OCI-LY1 (cell line): ENCODE measurements at regions not wholly inside any gene's neighbourhood (a gene's known extent, or its start where the extent isn't known, plus 50 kb on each side); places are given as distances from the start of the nearest gene placed in this dataset.
A peak's percentile ranks its signal among the peaks of the same experiment; 100 is the strongest.

Experiments
- H2AFZ ChIP-seq: fragments of 200-600 bp; sonication (generic), shearing (Covaris generic); 2 replicates; pipeline ENCODE4 v1.6.0; 2014; ENCODE audit warnings: antibody characterized with exemption, mild to moderate bottlenecking, low read length
- H3F3A ChIP-seq: fragments of 200-600 bp; sonication (generic), shearing (Covaris generic); 2 replicates; pipeline ENCODE4 v1.6.0; 2014; ENCODE audit warnings: mild to moderate bottlenecking, antibody characterized with exemption, low read length, moderate library complexity; ENCODE audit not compliant: insufficient read depth
- H3K27ac ChIP-seq: fragments of 200-600 bp; sonication (generic); 2 replicates; pipeline ENCODE4 v1.5.1; 2014; ENCODE audit warnings: low read length, mixed run types, mild to moderate bottlenecking, low read depth; ENCODE audit not compliant: poor library complexity, severe bottlenecking
- H3K27me3 ChIP-seq: fragments of 200-600 bp; sonication (generic); 2 replicates; pipeline ENCODE4 v1.6.0; 2014; ENCODE audit warnings: antibody characterized with exemption, mild to moderate bottlenecking, low read length, moderate library complexity; ENCODE audit not compliant: insufficient read depth
- H3K36me3 ChIP-seq: fragments of 200-600 bp; sonication (generic); 2 replicates; pipeline ENCODE4 v1.6.1; 2014; ENCODE audit warnings: mild to moderate bottlenecking, antibody characterized with exemption, low read length, moderate library complexity, mixed read lengths; ENCODE audit not compliant: insufficient read depth
- H3K4me1 ChIP-seq: fragments of 200-600 bp; sonication (generic); 2 replicates; pipeline ENCODE4 v1.5.1; 2014; ENCODE audit warnings: mild to moderate bottlenecking, low read length, moderate library complexity; ENCODE audit not compliant: insufficient read depth, severe bottlenecking
- H3K4me2 ChIP-seq: fragments of 200-600 bp; sonication (generic), shearing (Covaris generic); 2 replicates; pipeline ENCODE4 v1.6.1; 2014; ENCODE audit warnings: low read length
- H3K4me3 ChIP-seq: fragments of 200-600 bp; sonication (generic); 2 replicates; pipeline ENCODE4 v1.5.1; 2014; ENCODE audit warnings: low read length, low read depth, mild to moderate bottlenecking, mixed read lengths; ENCODE audit not compliant: poor library complexity, severe bottlenecking
- H3K79me2 ChIP-seq: fragments of 200-600 bp; shearing (Covaris generic); 2 replicates; pipeline ENCODE4 v1.6.1; 2016; ENCODE audit warnings: mixed run types, low read length, mixed read lengths; ENCODE audit not compliant: insufficient read depth
- H3K9ac ChIP-seq: fragments of 200-600 bp; sonication (generic), shearing (Covaris generic); 2 replicates; pipeline ENCODE4 v1.6.1; 2014; ENCODE audit warnings: mild to moderate bottlenecking, low read length, mixed read lengths
- H3K9me2 ChIP-seq: fragments of 200-600 bp; sonication (generic), shearing (Covaris generic); 2 replicates; pipeline ENCODE4 v1.6.1; 2014; ENCODE audit warnings: low read depth, mild to moderate bottlenecking, low read length, mixed read lengths
- H3K9me3 ChIP-seq: fragments of 200-600 bp; shearing (Covaris generic); 2 replicates; pipeline ENCODE4 v1.6.1; 2014; ENCODE audit warnings: low read length, mixed read lengths
- H4K20me1 ChIP-seq: fragments of 200-600 bp; sonication (generic), shearing (Covaris generic); 2 replicates; pipeline ENCODE4 v1.6.0; 2016; ENCODE audit warnings: mild to moderate bottlenecking, low read length; ENCODE audit not compliant: insufficient read depth
- CTCF ChIP-seq: fragments of 200-600 bp; sonication (generic), shearing (Covaris generic); IDR thresholded peaks from 2 replicates; pipeline ENCODE4 v1.5.1; 2017; ENCODE audit warnings: mild to moderate bottlenecking, antibody characterized with exemption, low read length, moderate library complexity, mixed read lengths
- EZH2 ChIP-seq: fragments of 200-600 bp; sonication (generic), shearing (Covaris generic); IDR thresholded peaks from 2 replicates; pipeline ENCODE4 v1.8.0; 2017; ENCODE audit warnings: borderline replicate concordance, mixed run types, mild to moderate bottlenecking, antibody characterized with exemption, low read length, moderate library complexity, mixed read lengths

GRCh38 chr5:20985754-20986153, 997.8 kb upstream of the CDH18 start:
- no peaks in the 10 kb centered on the region for H3K79me2 ChIP-seq
- H3F3A ChIP-seq: no peaks in the 10 kb centered on the region
- H3K4me2 ChIP-seq: no peak overlapping the region
- H3K27me3 ChIP-seq: no peaks in the 10 kb centered on the region
- no peak overlapping the region for H2AFZ ChIP-seq
- no peak overlapping the region for H3K9ac ChIP-seq
- H3K9me2 ChIP-seq: no peaks in the 10 kb centered on the region
- no peaks in the 10 kb centered on the region for H3K36me3 ChIP-seq
- H3K4me3 ChIP-seq: no peak overlapping the region
- no peaks in the 10 kb centered on the region for H4K20me1 ChIP-seq
- no peak overlapping the region for H3K27ac ChIP-seq
- no peaks in the 10 kb centered on the region for H3K9me3 ChIP-seq
- H3K4me1 ChIP-seq: no peaks in the 10 kb centered on the region
- TF ChIP-seq EZH2: no peak
- no peak for TF ChIP-seq CTCF

- Histone ChIP-seq H3K4me2 (no peak overlapping the region), H3K9ac (no peak overlapping the region), H3F3A (no peaks in the 10 kb centered on the region), H3K4me3 (no peak overlapping the region), H4K20me1 (no peaks in the 10 kb centered on the region), H2AFZ (no peak overlapping the region), H3K9me2 (no peaks in the 10 kb centered on the region), H3K9me3 (no peaks in the 10 kb centered on the region), H3K27ac (no peak overlapping the region), H3K27me3 (no peaks in the 10 kb centered on the region), H3K4me1 (no peaks in the 10 kb centered on the region), H3K36me3 (no peaks in the 10 kb centered on the region), H3K79me2 (no peaks in the 10 kb centered on the region)
- no peak for TF ChIP-seq CTCF
- TF ChIP-seq EZH2: no peak
Measured at GRCh38 chr5:20974426-20974825, 986.4 kb upstream of the CDH18 start.

GRCh38 chr5:20972419-20972925, 984.5 kb upstream of the CDH18 start:
- TF ChIP-seq CTCF (peak; percentile 50; the same call in 1 of the 2 replicates), EZH2 (no peak)
- Histone ChIP-seq H3K4me2 (peak overlapping the region; percentile 41; the same call in 1 of the 2 replicates), H3K36me3 (no peaks in the 10 kb centered on the region), H3K9me2 (no peaks in the 10 kb centered on the region), H3K27me3 (no peaks in the 10 kb centered on the region), H3K9ac (no peak overlapping the region), H3F3A (no peaks in the 10 kb centered on the region), H3K9me3 (no peaks in the 10 kb centered on the region), H3K27ac (no peak overlapping the region), H3K79me2 (no peaks in the 10 kb centered on the region), H4K20me1 (no peaks in the 10 kb centered on the region), H3K4me1 (no peaks in the 10 kb centered on the region), H2AFZ (no peak overlapping the region), H3K4me3 (peak overlapping the region; percentile 32)
